ENCODE measurements at regions not wholly inside any gene's neighbourhood (a gene's known extent, or its start where the extent isn't known, plus 50 kb on each side); places are given as distances from the start of the nearest gene placed in this dataset.
"Not testable (repeated sequence)": the region's sequence is repeated elsewhere in the genome, so short reads cannot be mapped to it uniquely, and the experiment has no call there.

- no peaks in the 10 kb centered on the region for H3K4me1 Mint-ChIP-seq (ENCODE audit: low read depth)
- H3K27me3 Mint-ChIP-seq (ENCODE audit: low read depth), result no peaks in the 10 kb centered on the region
- H3K9me3 Mint-ChIP-seq (ENCODE audit: insufficient read depth), result peaks cover 6% of the 10 kb centered on the region
- H3K27ac Mint-ChIP-seq, result no peak overlapping the region
- ChIA-PET CTCF (no interaction called here), POLR2A (no interaction called here)
- DNase-seq (no peak), ATAC-seq (no peak)
- H3K4me3 Mint-ChIP-seq, result no peak overlapping the region
- no peaks in the 10 kb centered on the region for H3K36me3 Mint-ChIP-seq (ENCODE audit: low read depth)
These were observed 444.2 kb downstream of the PDGFC start for GRCh38 chr4:156527237-156527993.

GRCh38 chr4:156523991-156524390, 447.6 kb downstream of the PDGFC start:
- Mint-ChIP-seq H3K4me1 (ENCODE audit: low read depth) (no peaks in the 10 kb centered on the region), H3K27ac (no peak overlapping the region), H3K4me3 (no peak overlapping the region), H3K9me3 (ENCODE audit: insufficient read depth) (no peaks in the 10 kb centered on the region), H3K36me3 (ENCODE audit: low read depth) (no peaks in the 10 kb centered on the region), H3K27me3 (ENCODE audit: low read depth) (no peaks in the 10 kb centered on the region)
- CTCF ChIA-PET, result no interaction called here
- ATAC-seq, result no peak
- no peak for DNase-seq
- POLR2A ChIA-PET, result no interaction called here

DNA sequence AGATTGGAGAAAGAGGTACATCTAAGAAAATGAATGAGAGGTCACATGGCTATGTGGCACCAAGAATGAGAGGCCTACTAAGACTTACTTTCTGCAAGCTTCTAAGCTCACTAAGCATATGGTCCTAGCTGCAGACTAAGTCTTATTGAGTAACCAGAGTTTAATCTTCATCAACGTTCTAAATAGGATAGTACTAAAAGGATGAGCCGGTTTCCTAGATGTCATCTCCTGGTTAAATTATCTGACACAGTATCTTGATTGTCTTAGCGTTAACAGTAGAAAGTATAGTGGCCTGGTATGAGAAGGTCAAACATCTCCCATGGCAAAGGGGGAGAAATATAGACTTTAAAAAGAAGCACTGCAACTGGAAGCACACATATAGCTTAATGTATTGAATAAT, 448.1 kb downstream of the PDGFC start:
- Mint-ChIP-seq H3K27me3 (ENCODE audit: low read depth) (no peaks in the 10 kb centered on the region), H3K27ac (no peak overlapping the region), H3K9me3 (ENCODE audit: insufficient read depth) (no peaks in the 10 kb centered on the region), H3K36me3 (ENCODE audit: low read depth) (no peaks in the 10 kb centered on the region), H3K4me1 (ENCODE audit: low read depth) (no peaks in the 10 kb centered on the region), H3K4me3 (no peak overlapping the region)
- ATAC-seq, result no peak
- DNase-seq, result no peak
- ChIA-PET CTCF (no interaction called here), POLR2A (no interaction called here)

DNA sequence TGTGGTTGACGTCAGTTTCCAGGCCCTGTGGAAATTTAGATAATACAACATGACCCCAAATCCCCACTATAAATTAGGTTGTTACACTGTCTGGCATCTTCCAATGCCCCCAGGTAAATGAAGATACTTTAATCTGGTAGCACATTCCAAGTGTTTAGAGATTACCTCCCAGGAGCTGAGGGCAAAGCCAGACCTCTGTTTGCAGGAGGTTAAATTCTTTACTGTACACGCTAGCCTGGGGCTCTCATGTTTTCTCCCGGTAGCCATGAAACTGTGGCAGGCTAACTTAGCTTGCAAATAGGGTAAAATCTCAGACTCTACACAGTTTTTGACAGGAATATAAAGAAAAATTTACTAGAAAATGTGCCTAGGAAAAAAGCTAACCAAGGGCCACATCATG, 450.0 kb downstream of the PDGFC start:
- Mint-ChIP-seq H3K27ac (no peak overlapping the region), H3K4me3 (no peak overlapping the region), H3K36me3 (ENCODE audit: low read depth) (no peaks in the 10 kb centered on the region), H3K4me1 (ENCODE audit: low read depth) (no peaks in the 10 kb centered on the region), H3K9me3 (ENCODE audit: insufficient read depth) (no peaks in the 10 kb centered on the region), H3K27me3 (ENCODE audit: low read depth) (no peaks in the 10 kb centered on the region)
- DNase-seq (no peak), ATAC-seq (no peak)
- POLR2A ChIA-PET, result no interaction called here
- CTCF ChIA-PET, result no interaction called here

DNA sequence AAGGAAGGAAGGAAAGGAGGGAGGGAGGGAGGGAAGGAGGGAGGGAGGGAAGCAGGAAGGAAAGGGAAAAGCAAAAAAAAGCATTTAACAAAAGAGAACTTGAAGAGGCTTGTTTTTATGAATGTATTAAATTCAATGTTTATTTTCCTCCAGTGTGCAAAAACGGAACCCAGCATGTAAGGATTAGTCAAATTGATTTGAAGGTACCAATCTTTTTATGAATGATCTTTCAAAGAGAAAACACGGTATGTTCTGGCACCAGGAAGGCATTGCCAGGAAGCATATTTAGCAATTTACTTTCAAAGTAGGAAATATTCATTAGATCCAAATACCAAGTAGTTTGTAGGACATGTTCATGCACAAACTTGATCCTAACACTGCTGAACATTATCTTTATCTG, 453.6 kb downstream of the PDGFC start:
- no peaks in the 10 kb centered on the region for H3K27me3 Mint-ChIP-seq (ENCODE audit: low read depth)
- H3K27ac Mint-ChIP-seq, result no peak overlapping the region
- CTCF ChIA-PET, result no interaction called here
- no peaks in the 10 kb centered on the region for H3K4me1 Mint-ChIP-seq (ENCODE audit: low read depth)
- POLR2A ChIA-PET, result no interaction called here
- ATAC-seq (no peak), DNase-seq (no peak)
- H3K9me3 Mint-ChIP-seq (ENCODE audit: insufficient read depth), result no peaks in the 10 kb centered on the region
- no peak overlapping the region for H3K4me3 Mint-ChIP-seq
- H3K36me3 Mint-ChIP-seq (ENCODE audit: low read depth), result no peaks in the 10 kb centered on the region

DNA sequence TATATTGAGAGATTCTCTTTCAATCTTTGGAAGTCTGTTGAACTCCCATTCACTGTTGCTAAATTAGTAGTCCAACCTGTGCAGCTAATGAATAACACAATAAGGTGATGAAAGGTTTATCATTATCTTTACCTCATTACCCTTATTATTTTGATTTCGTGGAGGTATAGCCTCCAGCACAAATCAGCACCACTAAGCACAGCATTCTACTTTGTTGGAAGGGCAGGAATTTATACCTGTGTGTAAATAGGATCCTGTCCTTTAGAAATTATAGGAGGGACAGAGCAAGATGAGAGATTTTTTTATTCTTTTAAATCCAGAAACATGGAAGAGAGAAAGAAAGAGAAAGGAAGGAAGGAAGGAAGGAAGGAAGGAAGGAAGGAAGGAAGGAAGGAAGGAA, 454.1 kb downstream of the PDGFC start:
- Mint-ChIP-seq H3K4me3 (no peak overlapping the region), H3K36me3 (ENCODE audit: low read depth) (no peaks in the 10 kb centered on the region), H3K27ac (no peak overlapping the region), H3K27me3 (ENCODE audit: low read depth) (no peaks in the 10 kb centered on the region), H3K9me3 (ENCODE audit: insufficient read depth) (no peaks in the 10 kb centered on the region), H3K4me1 (ENCODE audit: low read depth) (no peaks in the 10 kb centered on the region)
- DNase-seq (no peak), ATAC-seq (no peak)
- ChIA-PET CTCF (no interaction called here), POLR2A (no interaction called here)

GRCh38 chr4:156516698-156517097, 454.9 kb downstream of the PDGFC start:
- CTCF ChIA-PET, result no interaction called here
- POLR2A ChIA-PET, result no interaction called here
- Mint-ChIP-seq H3K4me3 (no peak overlapping the region), H3K27ac (no peak overlapping the region), H3K4me1 (ENCODE audit: low read depth) (no peaks in the 10 kb centered on the region), H3K9me3 (ENCODE audit: insufficient read depth) (no peaks in the 10 kb centered on the region), H3K27me3 (ENCODE audit: low read depth) (no peaks in the 10 kb centered on the region), H3K36me3 (ENCODE audit: low read depth) (no peaks in the 10 kb centered on the region)
- no peak for DNase-seq
- no peak for ATAC-seq

DNA sequence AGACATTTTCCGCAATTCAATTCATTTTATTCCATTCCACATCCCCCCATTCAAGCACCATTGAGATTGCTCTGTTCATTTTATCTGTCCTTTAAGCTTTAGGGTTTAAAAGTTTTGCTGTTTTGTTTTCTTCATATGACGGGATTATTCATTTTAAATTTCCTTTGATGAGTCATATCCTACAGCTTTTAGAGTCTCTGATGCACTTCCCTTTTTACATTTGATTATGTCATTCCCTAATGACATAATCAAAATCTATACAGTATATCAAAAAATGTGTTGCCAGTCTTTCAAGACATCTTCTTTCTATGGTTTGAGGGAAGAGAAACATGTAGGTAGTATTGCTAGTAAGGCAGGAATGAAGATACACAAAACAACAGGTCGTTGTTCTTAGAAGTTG, 456.3 kb downstream of the PDGFC start:
- ATAC-seq (no peak), DNase-seq (no peak)
- Mint-ChIP-seq H3K4me3 (no peak overlapping the region), H3K27me3 (ENCODE audit: low read depth) (no peaks in the 10 kb centered on the region), H3K36me3 (ENCODE audit: low read depth) (no peaks in the 10 kb centered on the region), H3K4me1 (ENCODE audit: low read depth) (no peaks in the 10 kb centered on the region), H3K9me3 (ENCODE audit: insufficient read depth) (no peaks in the 10 kb centered on the region), H3K27ac (no peak overlapping the region)
- CTCF ChIA-PET, result no interaction called here
- POLR2A ChIA-PET, result no interaction called here

- DNase-seq (no peak), ATAC-seq (no peak)
- CTCF ChIA-PET, result no interaction called here
- no peaks in the 10 kb centered on the region for H3K36me3 Mint-ChIP-seq (ENCODE audit: low read depth)
- POLR2A ChIA-PET, result no interaction called here
- H3K27ac Mint-ChIP-seq, result no peak overlapping the region
- no peaks in the 10 kb centered on the region for H3K27me3 Mint-ChIP-seq (ENCODE audit: low read depth)
- H3K4me3 Mint-ChIP-seq, result no peak overlapping the region
- H3K9me3 Mint-ChIP-seq (ENCODE audit: insufficient read depth), result peaks cover 3% of the 10 kb centered on the region
- H3K4me1 Mint-ChIP-seq (ENCODE audit: low read depth), result no peaks in the 10 kb centered on the region
These were observed 459.0 kb downstream of the PDGFC start for GRCh38 chr4:156512622-156513021.

DNA sequence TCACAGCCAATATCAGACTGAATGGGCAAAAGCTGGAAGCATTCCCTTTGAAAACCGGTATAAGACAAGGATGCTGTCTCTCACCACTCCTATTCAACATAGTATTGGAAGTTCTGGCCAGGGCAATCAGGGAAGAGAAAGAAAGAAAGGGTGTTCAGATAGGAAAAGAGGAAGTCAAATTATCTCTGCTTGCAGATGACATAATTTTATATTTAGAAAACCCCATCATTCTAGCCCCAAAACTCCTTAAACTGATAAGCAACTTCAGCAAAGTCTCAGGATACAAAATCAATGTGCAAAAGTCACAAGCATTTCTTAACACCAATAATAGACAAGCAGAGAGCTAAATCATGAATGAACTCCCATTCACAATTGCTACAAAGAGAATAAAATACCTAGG, 461.7 kb downstream of the PDGFC start:
- H3K9me3 Mint-ChIP-seq (ENCODE audit: insufficient read depth); CTCF ChIA-PET; H3K27ac Mint-ChIP-seq; H3K27me3 Mint-ChIP-seq (ENCODE audit: low read depth); H3K36me3 Mint-ChIP-seq (ENCODE audit: low read depth); DNase-seq; H3K4me3 Mint-ChIP-seq; H3K4me1 Mint-ChIP-seq (ENCODE audit: low read depth); ATAC-seq; POLR2A ChIA-PET: not testable (repeated sequence)

DNA sequence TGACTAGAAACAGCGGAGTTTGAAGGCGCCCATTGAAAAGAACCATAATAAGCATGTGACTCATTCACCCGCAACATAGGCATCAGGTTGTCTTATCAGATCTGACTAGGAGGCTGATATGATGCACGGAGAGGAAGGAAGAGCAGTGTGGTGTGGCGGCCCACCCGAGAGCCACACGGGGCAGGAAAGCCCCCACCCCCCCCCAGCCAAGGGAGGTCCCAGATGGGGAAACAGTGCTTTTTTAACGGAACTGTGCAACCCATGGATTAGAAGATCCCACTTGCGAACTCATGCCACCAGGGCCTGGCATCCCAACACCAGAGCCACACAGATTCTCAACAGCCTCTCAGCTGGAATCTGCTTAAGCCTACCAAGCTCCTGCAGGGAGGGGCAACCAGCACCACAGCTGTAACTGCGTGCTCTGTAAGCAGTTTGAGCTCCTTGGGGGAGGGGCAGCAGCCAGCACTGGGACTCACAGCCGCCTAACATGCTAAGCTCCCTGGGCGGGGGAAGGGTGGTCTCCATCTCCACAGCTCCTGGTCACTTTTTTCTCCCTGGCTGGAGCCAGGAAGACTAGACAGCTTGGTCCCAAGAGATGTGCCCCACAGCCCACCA, 466.2 kb downstream of the PDGFC start:
- Mint-ChIP-seq H3K4me3 (no peak overlapping the region), H3K27ac (no peak overlapping the region), H3K9me3 (ENCODE audit: insufficient read depth) (peaks cover 7% of the 10 kb centered on the region), H3K27me3 (ENCODE audit: low read depth) (no peaks in the 10 kb centered on the region), H3K4me1 (ENCODE audit: low read depth) (no peaks in the 10 kb centered on the region), H3K36me3 (ENCODE audit: low read depth) (no peaks in the 10 kb centered on the region)
- ATAC-seq, result no peak
- no peak for DNase-seq
- CTCF ChIA-PET, result no interaction called here
- POLR2A ChIA-PET, result no interaction called here

DNA sequence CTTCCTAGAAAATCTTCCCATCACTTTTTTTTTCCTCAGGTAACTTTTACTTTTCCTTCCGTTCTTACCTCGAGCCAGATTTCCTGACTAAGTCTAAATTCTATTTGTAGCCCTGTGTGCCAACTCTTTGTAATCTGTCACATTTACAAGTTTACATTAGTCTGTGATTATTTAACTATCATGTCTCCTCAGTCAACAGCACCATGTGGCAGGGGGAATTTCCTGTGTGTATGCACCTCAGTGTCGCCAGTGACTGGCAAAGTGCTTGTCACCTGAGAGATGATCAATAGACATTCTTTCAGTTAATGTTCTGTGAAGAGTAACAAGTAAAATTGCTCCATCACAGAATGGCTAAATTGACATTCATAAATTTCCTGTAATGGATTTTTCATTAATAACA, 468.5 kb downstream of the PDGFC start:
- Mint-ChIP-seq H3K9me3 (ENCODE audit: insufficient read depth) (peaks cover 4% of the 10 kb centered on the region), H3K27ac (no peak overlapping the region), H3K27me3 (ENCODE audit: low read depth) (no peaks in the 10 kb centered on the region), H3K4me1 (ENCODE audit: low read depth) (no peaks in the 10 kb centered on the region), H3K36me3 (ENCODE audit: low read depth) (no peaks in the 10 kb centered on the region), H3K4me3 (no peak overlapping the region)
- ChIA-PET POLR2A (no interaction called here), CTCF (no interaction called here)
- no peak for ATAC-seq
- no peak for DNase-seq

DNA sequence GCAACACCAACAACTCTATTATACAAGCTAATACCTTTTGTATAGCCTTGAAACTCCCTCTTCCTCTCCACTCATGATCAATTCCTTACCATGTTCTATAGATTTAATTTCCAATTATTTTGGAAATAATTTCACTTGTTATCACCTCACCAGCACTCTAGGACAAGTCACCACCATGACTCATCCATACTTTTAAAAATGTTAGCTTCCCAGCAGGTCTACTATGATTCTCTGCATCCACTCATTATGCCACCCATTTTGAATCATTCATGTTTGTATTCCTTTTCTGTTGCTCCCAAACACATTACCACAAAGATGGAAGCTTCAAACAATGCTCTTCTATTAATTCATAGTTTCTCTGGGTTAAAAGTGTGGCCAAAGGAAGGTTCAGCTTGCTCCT, 469.6 kb downstream of the PDGFC start:
- ChIA-PET CTCF (no interaction called here), POLR2A (no interaction called here)
- Mint-ChIP-seq H3K27ac (no peak overlapping the region), H3K27me3 (ENCODE audit: low read depth) (no peaks in the 10 kb centered on the region), H3K4me3 (no peak overlapping the region), H3K9me3 (ENCODE audit: insufficient read depth) (peaks cover 4% of the 10 kb centered on the region), H3K36me3 (ENCODE audit: low read depth) (no peaks in the 10 kb centered on the region), H3K4me1 (ENCODE audit: low read depth) (no peaks in the 10 kb centered on the region)
- DNase-seq (no peak), ATAC-seq (no peak)
